ENCODE measurements at regions not wholly inside any gene's neighbourhood (a gene's known extent, or its start where the extent isn't known, plus 50 kb on each side); places are given as distances from the start of the nearest gene placed in this dataset.

DNA sequence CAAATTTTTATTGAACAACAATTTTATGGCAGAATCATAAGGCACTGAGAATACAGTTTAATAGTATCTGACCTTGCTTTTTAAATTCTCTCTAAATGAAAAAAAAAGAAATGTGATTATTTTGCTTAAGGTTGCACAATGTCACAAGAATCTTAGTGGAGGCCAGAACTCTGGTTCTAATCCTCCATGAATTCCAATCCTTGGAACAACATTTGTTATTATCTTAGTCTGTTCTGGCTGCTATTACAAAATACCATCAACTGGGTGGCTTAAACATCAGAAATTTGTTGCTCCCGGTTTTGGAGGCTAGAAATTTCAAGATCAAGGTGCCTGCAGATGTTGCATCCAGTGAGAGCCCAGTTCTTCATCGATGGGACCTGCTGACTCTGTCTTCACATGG, 158.2 kb upstream of the POM121L12 start:
- no peak for DNase-seq

GRCh38 chr7:52876402-52876801, 159.0 kb upstream of the POM121L12 start:
- DNase-seq: no peak

DNA sequence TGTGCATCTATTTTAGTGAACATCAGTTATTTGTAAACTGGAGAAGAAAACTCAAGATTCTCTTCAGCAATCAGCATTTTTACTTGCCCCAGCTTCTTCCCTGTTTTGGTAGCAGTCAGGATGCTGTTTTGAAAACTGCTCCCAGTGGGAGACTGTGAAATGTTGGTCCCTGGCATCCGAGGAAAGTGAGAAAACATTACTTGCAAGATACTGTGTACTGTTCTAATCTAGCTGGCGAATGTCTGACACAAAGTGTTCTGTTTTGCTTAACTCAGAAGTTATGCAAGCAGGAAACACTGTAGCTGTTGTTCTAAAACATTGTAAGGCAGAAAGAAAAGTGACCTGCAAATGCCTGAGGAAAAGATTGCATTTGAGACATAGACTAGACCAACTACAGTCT, 171.8 kb upstream of the POM121L12 start:
- DNase-seq: no peak

DNA sequence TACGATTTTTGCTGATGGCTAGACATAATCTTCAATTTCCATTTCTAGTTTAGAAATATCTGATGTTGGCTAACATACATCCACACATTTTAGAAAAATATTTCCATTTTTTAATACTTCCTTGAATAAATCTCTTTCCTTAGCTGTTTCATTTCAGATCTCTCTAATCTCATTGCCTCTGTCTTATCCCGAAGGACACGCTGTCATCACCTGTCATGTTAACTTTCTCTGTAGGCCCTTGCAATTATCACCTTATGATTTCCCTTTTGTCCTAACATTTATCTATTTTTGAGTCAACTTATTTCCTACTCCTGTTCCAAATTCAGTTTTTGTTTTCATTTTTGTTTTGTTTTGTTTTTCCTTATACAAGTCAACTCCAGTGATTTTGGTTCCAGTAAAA, 173.1 kb upstream of the POM121L12 start:
- no peak for DNase-seq

DNA sequence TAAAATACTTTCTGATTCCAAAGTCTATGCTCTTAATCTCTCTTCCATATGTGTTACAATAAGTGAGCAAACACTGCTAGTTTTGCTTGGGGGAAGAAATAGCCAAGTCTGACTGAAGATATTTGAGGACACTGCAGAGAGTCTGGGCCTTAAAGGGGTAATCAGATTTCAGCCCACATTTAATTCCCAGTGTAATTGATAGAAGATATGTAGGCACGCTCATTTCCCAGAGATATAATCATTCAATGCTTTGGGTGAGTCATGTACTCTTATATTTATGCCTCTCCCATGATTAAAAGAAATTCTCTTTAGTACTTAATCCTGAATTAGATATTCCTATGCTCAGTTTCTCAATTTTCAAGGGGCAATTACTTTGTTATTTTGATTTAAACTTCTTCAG, 178.1 kb upstream of the POM121L12 start:
- no peak for DNase-seq

DNA sequence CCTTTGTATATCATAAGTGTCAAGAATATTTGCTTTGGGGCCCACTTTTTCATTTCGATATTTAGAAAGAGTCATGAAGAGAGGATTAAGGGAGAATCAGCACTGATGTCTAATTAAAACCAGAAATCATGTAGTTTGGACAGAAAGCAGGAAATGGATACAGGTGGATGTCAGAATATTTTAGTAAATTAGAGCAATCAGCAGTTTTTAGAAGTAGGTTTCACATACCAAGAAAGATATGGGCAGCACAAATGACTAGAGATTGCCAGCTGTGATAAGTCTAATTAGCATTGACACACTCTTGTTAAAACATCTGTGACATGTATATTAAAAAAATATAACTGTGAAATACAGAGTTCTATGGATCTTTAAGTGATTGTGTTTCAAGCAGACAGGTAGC, 180.8 kb upstream of the POM121L12 start:
- DNase-seq: no peak

DNA sequence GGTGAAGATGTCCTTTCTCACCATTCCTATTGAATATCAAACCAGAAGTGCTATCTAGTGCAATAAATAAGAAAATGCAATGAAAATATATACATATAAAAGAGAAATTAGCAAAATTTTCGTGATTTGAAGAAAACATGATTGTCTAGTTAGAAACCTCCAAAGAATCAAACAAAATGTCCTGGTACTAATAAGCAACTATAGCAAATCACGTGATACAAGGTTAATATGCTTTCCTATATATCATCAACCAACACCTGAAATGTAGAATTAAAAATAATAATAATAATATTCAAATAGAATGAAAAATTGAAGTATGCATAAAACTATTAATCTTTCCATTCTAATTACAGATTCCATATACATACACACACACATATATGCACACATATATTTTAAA, 183.9 kb upstream of the POM121L12 start:
- no peak for DNase-seq

GRCh38 chr7:52843436-52843835, 192.0 kb upstream of the POM121L12 start:
- DNase-seq: no peak

GRCh38 chr7:52842202-52842900, 193.1 kb upstream of the POM121L12 start:
- DNase-seq: no peak

DNA sequence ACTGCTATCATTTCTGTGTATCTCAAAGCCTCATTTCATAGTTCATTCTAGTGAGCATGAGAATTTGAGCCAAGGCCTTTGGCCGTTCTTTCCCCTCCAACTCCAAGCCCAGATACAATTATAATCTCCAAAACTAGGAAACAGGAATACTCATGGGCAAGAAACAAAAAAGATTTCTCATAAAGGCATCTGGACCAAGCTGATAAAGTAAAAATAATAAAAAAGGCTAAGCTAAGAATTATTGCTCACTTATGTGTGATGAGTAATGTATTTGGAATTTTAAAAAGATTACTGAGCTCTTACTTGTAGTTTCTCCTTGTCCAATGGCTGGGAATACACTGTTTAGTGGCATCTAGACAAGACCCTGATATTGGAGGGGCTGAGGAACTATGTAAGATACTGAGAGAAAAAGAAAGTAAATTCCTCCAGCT, 196.4 kb upstream of the POM121L12 start:
- DNase-seq: no peak

DNA sequence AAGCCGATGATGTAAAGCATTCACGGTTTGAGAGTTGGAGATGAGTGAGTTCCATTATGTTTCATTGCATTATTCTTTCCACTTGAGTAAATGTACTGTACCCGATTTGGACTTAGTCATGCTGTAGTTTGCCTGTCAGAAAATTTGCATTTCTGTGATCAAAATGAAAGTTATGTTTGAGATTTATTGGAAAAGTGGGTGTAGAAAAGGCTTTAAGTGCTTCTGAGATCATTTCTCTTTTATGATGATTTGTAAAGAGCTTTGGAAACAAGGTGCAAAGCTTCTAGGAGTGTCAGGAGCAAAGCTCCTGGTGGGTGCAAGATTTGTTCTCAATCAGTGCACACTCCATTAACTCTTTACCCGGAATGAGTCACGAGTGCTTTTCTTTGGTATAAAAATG, 204.1 kb upstream of the POM121L12 start:
- DNase-seq: no peak

GRCh38 chr7:52830801-52831200, 204.6 kb upstream of the POM121L12 start:
- no peak for DNase-seq

- no peak for DNase-seq
Observed at GRCh38 chr7:52826515-52827265, 208.7 kb upstream of the POM121L12 start.

DNA sequence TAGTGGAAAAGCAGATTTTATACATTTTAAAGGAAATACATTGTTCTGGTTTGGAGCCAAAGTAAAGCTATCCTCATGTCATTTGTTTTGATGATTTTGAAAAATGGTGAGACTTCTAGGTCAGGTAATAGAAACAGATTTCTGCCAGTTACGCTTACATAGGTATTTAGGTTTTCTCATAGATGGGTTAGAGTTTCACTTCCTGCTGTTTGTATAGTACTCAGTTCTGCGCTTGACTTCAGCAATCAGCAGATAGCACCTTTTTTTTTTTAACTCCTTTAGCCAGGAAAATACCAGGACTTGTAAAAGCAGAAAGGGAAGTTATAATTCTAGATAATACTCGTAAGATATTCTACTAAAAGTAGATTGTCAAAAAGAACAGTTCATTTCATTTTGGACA, 209.8 kb upstream of the POM121L12 start:
- DNase-seq: no peak

DNA sequence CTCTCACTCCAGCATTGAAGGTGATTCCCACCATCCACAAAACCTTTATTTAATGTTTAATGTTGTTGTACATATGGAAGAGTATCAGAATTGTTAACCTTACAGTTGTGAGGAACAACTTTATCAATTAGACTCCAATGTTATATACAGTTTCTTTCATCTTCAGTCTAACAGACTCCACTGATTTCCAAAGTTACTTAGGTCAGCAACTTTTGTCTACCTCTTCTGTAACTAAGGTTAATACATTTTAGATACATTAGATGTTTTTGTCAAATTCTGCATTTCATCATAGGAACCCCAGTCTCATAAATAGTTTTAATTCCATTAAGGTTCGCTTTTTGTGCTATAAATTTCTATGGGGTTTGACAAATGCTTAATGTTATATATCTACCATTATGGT, 223.9 kb upstream of the POM121L12 start:
- DNase-seq: no peak

GRCh38 chr7:52799817-52800216, 235.6 kb upstream of the POM121L12 start:
- no peak for DNase-seq

DNA sequence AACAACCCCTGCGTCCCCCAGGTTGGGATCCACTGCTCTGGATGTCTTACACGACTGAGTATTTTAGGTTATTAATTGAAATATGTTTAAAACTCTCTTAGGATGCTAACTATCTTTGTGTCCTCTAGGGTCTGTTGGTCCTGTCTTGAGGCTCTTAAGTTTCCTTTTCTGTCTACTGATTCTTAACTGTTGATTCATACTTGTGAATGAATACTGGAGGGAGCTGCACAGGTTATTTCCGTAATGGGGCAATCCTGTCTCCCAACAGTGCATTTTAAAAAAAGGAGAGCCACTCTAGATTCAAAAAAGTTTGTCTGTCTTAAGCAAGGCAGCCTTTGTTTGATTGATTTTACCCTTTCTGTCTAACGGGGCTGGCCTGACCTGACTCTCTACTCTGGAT, 237.6 kb upstream of the POM121L12 start:
- no peak for DNase-seq

DNA sequence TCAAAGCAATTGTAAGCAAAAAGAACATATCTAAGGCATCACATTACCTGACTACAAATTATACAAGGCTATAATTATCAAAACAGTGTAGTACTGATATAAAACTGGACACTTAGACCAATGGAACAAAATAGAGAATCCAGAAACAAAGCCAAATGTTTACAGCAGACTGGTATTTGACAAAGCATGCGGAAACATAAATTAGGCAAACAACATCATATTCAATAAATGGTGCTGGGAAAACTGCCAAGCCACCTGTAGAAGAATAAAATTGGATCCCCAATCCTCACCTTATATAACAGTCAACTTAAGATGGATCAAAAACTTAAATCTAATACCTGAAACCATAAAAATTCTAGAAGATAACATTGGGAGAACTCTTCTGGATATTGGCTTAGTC, 240.8 kb upstream of the POM121L12 start:
- DNase-seq: no peak

- DNase-seq: no peak
Observed at GRCh38 chr7:52791176-52791700, 244.2 kb upstream of the POM121L12 start.

- no peak for DNase-seq
Observed at GRCh38 chr7:52786174-52786573, 249.3 kb upstream of the POM121L12 start.

DNA sequence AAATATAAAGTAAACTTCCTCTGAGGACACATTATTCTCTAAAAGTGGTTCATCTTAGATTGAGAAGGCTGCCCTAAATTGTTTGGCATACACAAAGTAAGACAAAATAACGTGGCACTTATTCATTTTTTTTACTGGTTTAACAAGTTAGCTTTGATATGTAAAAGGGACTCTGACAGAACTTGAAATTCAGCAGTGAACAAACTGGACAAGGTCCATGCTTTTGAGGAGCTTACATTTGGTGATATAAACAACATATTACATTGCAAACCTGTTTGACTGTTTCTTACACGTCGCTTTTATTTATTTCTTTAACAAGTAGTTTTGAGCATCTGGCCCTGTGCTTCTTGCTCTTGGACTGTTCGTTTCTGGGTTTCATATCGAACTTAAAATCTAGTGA, 253.1 kb upstream of the POM121L12 start:
- DNase-seq: no peak

- DNase-seq: no peak
Observed at GRCh38 chr7:52781250-52781649, 254.2 kb upstream of the POM121L12 start.

DNA sequence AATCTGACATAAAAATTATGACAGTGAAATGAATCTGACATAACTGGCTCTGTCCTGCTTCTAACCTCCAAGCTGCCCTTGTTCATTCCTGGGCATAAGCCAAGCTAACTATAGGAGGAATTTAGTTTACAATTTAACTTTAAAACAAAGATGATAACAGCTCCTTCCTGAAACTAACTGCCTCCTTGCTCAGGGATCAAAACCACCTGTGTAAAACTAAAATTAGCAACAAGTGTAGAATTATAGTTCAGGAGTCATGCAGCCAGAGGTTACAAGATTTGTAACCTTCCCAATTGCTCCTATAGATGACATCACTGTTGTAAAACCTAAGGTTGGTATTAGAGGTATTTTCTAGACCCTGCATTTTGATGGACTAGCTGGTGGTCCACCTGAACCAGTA, 256.4 kb upstream of the POM121L12 start:
- DNase-seq: no peak

All from T-helper 2 cell (primary cell).